HG03457 (cell line): ENCODE measurements at regions not wholly inside any gene's neighbourhood (a gene's known extent, or its start where the extent isn't known, plus 50 kb on each side); places are given as distances from the start of the nearest gene placed in this dataset.
"Not testable (repeated sequence)": the region's sequence is repeated elsewhere in the genome, so short reads cannot be mapped to it uniquely, and the experiment has no call there.

Experiments used
- ATAC-seq: cut with Tn5 transposase; IDR thresholded peaks from one replicate; pipeline ENCODE4 v1.9.1; 2021; ENCODE audit warnings: moderate number of reproducible peaks; ENCODE audit not compliant: unreplicated experiment

GRCh38 chr2:215565897-215566296 is 130.0 kb upstream of the FN1 start:
- ATAC-seq, result no peak

- ATAC-seq, result no peak
Measured at GRCh38 chr2:215557701-215558100, 121.8 kb upstream of the FN1 start.

GRCh38 chr2:215556979-215557378 is 121.1 kb upstream of the FN1 start:
- no peak for ATAC-seq

- no peak for ATAC-seq
Measured at GRCh38 chr2:215554689-215555498, 119.0 kb upstream of the FN1 start.

GRCh38 chr2:215553946-215554345 is 118.1 kb upstream of the FN1 start:
- ATAC-seq, result no peak

DNA sequence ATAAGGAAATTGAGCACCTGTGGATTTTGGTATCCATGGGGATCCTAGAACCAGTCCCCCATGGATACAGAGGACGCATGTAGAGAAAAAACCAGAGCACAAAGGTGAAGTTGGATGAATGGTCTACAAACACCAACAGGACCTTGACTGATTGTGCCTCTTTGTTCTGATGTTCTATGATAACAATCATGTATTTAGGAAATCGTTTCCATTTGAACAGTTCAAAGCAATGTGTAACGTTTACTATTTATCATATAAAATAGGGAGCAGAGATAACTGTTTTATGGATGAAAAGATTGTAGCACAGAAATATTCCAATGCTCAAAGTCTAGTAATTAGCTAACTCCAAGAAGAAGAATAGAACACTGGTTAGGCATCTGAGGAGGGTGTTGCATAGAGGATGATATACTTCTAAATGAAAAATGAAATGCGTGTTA is 116.3 kb upstream of the FN1 start:
- no peak for ATAC-seq

DNA sequence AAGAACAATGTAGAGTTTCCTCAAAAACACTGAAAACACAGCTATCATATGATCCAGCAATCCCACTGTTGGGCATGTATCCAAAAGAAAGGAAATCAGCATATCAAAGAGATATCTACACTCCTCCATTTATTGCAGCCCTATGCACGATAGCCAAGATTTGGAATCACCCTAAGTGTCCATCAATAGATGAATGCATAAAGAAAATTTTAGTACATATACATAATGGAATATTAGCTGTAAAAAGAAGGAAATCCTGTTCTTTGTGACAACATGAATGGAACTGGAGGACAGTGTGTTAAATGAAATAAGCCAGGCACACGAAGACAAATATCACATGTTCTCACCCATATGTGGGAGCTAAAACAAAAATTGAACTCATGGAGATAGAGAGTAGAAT is 114.5 kb upstream of the FN1 start:
- no peak for ATAC-seq

- no peak for ATAC-seq
Measured at GRCh38 chr2:215548714-215549113, 112.8 kb upstream of the FN1 start.

- no peak for ATAC-seq
Measured at GRCh38 chr2:215542690-215543089, 106.8 kb upstream of the FN1 start.

DNA sequence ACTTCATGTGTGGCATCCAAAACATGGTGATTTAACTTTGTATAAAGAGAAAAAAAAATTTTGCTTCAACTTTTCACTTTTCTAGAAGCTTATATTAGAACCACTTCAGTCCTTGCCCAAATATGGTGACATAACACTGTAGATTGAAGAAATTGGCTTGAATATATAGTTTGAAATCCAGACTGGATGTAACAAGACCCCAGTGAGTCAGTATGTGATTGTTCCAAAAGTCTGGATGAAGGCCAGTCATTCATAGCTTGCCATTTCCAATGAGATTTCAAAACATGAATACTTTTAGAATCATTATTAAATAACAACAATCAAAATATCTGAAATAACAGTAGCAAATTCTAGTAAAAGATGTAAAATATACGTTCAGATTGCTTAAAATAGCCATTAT is 104.8 kb upstream of the FN1 start:
- no peak for ATAC-seq

GRCh38 chr2:215537611-215538010 is 101.7 kb upstream of the FN1 start:
- no peak for ATAC-seq

DNA sequence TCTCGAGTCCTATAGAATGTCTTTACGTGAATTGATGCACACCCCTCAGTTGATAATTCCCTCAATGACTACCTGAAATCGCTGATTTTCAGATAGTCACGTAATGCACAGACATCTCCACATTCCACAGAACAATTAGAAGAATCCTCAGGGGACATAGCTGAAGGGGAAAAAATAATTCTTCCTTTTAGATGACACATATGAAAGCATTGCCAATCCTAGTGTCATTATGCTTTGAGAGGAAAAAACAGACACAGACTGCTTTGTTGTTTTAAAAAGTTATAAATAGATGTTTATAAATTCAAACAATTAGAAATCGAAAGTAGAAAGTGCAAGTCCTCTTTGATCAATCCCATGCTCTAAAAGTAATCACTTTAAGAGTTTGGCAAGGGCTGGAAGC is 100.6 kb upstream of the FN1 start:
- no peak for ATAC-seq

DNA sequence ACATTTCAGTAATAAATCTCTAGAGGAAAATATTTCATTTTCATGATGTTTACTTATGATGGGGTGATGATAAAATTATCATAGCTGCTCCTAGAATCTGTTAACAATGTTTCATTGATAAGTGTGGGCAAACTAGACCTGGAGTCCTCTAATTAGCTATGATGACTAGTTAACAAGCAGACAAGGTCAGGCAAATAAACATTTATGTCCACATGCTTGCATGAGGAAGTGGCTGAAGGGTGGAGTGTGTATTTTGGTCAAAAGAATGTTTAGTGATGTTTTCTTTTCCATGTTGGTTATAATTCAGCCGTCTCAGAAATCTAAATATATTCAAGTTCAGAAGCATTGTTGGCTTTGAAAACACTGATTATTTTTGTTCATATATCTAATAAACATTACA is 99.9 kb upstream of the FN1 start:
- no peak for ATAC-seq

DNA sequence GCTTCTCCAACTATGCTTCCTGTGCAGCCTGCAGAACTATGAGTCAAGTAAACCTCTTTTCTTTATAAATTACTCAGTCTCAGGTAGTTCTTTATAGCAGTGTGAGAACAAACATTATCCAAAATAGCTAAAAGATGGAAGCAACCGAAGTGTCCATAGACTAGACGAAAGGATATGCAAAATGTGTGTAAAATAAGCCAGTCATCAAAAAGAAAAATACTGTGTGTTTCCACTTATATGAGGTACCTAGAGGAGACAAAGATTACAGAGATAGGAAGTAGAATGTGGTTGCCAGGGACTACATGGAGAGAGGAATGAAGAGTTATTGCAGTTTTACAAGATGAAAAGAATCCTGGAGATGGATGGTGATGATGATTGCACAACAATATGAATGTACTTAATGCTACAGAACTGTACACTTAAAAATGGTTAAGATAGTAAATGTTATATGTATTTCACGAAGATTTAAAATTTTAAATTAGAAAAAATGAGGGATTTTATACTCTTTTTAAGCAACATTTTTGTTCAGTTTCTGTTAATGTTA is 99.3 kb upstream of the FN1 start:
- ATAC-seq, result no peak

DNA sequence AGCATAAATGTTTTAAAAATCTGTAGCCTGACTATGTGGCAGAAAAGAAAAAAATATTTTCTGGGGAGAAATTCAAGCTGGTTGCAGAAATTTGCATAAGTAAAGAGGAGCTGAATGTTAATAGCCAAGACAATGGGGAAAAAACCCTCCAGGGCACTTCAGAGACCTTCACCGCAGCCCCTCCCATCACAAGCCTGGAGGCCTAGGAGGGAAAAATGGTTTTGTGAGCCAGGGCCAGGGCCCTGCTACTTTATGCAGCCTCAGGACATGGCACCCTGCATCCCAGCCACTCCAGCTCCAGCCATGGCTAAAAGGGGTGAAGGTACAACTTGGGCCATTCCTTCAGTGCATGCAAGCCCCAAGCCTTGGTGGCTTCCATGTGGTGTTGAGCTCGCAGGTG is 97.8 kb upstream of the FN1 start:
- not testable (repeated sequence) for ATAC-seq

DNA sequence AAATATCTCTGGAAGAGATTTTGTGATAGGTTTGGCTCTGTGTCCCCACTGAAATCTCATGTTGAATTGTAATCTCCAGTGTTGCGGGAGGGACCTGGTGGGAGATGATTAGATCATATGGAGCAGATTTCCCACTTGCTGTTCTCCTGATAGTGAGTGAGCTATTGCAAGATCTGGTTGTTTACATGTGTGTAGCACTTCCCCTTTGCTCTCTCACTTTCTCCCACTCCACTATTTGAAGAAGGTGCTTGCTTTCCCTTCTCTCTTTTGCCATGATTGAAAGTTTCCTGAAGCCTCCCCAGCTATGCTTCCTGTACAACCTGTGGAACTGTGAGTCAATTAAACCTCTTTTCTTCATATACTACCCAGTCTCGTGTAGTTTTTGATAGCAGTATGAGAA is 97.0 kb upstream of the FN1 start:
- ATAC-seq, result no peak

GRCh38 chr2:215531284-215531683 is 95.4 kb upstream of the FN1 start:
- no peak for ATAC-seq

DNA sequence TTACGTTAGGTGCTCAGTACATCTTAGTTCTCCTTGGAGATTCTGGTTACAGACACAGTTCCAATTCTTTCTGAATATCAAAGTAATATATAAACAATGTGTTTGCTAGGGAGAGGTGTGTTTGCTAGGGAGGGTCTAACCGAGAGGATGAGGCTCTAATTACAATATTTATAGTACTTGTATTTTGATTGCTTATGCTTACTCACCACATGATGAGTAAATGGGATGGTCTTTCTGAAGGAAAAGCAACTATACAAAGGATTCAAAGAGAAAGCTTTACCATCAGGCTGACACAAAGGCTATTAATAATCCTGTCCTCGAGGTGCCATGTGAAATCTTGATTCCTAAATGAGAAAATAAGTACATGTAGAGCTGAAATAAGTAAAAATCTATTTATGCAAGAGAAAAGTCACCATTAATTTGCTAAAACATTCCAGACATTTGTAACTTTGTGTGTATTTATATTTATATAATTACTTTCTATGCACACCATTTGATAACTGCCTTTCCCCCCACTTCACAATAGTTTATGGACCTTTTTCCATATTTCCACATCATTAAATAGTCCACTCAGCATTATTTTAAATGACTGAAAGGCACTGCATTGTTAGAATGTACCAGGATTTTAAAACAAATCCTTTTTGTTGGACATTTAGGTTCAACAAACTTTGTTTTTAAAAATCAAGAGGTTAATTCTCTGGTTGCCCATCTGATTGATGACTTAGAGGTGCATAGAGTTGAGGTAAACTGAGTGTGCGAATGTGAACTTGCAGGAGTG is 94.5 kb upstream of the FN1 start:
- ATAC-seq, result no peak

DNA sequence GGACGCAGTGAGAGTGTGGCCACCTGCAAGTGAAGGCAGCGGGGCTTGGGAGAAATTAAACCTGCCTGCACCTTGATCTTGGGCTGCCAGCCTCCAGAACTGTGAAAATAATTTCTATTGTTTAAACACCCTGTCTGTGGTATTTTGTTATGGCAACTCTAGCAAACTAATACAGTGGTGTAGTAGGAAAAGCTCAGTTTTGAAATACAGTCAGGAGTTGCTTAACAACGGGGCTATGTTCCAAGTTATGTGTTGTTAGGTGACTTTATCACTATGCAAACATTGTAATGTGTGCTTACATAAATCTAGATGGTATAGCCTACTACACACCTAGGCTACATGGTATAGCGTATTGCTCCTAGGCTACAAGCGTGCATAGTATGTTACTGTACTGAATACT is 93.4 kb upstream of the FN1 start:
- ATAC-seq, result no peak

GRCh38 chr2:215528555-215528954 is 92.7 kb upstream of the FN1 start:
- no peak for ATAC-seq

- no peak for ATAC-seq
Measured at GRCh38 chr2:215527736-215528135, 91.9 kb upstream of the FN1 start.

DNA sequence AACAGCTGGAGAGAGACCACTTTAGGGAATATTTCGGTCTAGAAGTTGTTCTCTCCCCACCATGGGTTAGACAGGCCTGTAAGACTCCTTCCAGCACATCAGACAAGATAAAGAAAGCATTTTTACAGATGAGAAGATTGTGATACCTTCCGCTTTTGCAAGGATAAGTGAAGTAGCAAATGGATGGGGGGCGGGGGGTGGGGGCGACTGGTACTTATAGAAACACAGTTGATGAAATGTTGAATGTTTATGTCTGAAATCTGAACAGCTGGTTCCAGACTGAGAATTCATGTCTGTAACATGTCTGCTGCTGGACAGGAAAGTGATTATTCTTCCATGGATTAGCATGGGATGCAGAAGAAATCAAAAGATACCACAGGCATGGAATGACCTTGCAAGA is 90.5 kb upstream of the FN1 start:
- no peak for ATAC-seq
